ENCODE measurements at regions not wholly inside any gene's neighbourhood (a gene's known extent, or its start where the extent isn't known, plus 50 kb on each side); places are given as distances from the start of the nearest gene placed in this dataset.

DNA sequence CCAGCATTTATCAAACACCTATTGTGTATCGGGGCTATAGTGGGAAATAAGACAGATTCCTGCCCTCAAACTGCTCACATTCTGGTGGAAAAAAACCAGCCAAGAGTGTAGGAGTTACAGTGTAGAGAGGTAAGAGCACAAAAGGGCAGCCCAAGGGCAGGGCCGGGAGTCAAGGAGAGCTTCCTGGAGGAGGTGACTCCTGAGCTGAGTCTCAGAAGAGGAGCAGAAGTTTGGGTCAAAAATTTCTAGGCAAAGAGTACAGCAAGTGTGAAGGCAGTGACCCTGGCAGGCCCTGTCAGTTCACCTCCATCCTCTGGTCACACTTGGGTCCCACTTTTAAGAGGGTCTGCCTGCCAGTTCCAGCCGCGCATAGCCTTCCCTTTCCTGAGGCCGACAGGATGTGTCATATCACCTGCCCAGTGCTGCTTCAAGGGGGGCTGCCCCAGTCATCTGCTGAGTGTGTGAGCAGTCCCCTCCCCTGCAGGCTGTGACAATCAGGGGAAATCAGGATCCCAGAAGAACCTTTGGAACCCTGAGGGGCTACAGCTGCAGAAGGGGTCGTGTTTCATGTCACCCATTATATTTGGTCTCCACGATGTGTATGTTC lies 118.4 kb downstream of the GLI2 start:
- no peaks in the 10 kb centered on the region for H4K20me1 ChIP-seq (ENCODE audit: insufficient read depth)
- POLR2A ChIA-PET = no interaction called here

More for the DNA sequence above, 118.4 kb downstream of the GLI2 start:
- ChIA-PET CTCF (no interaction called here), RAD21 (ENCODE audit: low non-redundant PET in 1 of 2, low total read pairs in 2 of 2, uncharacterized antibody in 2 of 2, unreplicated experiment in 2 of 2) (no interaction called here)
- Histone ChIP-seq H3K4me1 (ENCODE audit: control insufficient read depth in 1 of 2, insufficient read depth in 2 of 2, low read length in 2 of 2) (peaks cover 3 to 8% of the 10 kb centered on the region in 2 experiments; a peak in 2 of 4 replicates), H3K9ac (ENCODE audit: low read length) (no peak overlapping the region), H3K36me3 (ENCODE audit: control insufficient read depth in 1 of 2, insufficient read depth in 2 of 2, low read length in 2 of 2) (no peaks in the 10 kb centered on the region), H3K79me2 (ENCODE audit: insufficient read depth, low read length) (no peaks in the 10 kb centered on the region), H3K4me2 (ENCODE audit: low read length) (no peak overlapping the region), H3K9me3 (ENCODE audit: control insufficient read depth in 1 of 2, insufficient read depth in 1 of 2, low read depth in 1 of 2, low read length in 2 of 2) (no peaks in the 10 kb centered on the region), H2AFZ (ENCODE audit: low read depth, low read length, poor library complexity, severe bottlenecking) (no peak overlapping the region), H3K27ac (ENCODE audit: low read depth, low read length) (no peak overlapping the region), H3K4me3 (replicated peaks in 1 of 2; ENCODE audit: low read depth in 1 of 2, low read length in 2 of 2) (no peak overlapping the region), H3K27me3 (ENCODE audit: insufficient read depth, low read length) (no peaks in the 10 kb centered on the region), H3K9me2 (ENCODE audit: insufficient read depth) (no peaks in the 10 kb centered on the region)
- ATAC-seq (no peak), DNase-seq (ENCODE audit: low read depth, low spot score) (no peak)
- intact Hi-C loops (cut with micrococcal nuclease) = no loop called here
- no TSS peak for BruUV-seq (replicated peaks)
- no peak for TF ChIP-seq EZH2 (IDR thresholded peaks at IDR 0.05)
- TF ChIP-seq POLR2AphosphoS5 (IDR thresholded peaks at IDR 0.05; ENCODE audit: low read depth, low read length) = no peak
- TF ChIP-seq SIN3A (IDR thresholded peaks at IDR 0.05; ENCODE audit: low read depth) = no peak
- no peak for TF ChIP-seq CBX3 (IDR thresholded peaks at IDR 0.05; ENCODE audit: low read depth)
- TF ChIP-seq, protein P1, sequence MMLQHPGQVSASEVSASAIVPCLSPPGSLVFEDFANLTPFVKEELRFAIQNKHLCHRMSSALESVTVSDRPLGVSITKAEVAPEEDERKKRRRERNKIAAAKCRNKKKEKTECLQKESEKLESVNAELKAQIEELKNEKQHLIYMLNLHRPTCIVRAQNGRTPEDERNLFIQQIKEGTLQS (IDR thresholded peaks at IDR 0.05) = no peak
- no peak for TF ChIP-seq POLR2A (IDR thresholded peaks at IDR 0.05; ENCODE audit: borderline replicate concordance, extremely low read depth, insufficient read depth, insufficient read length)
- TF ChIP-seq FOSL1 (IDR thresholded peaks at IDR 0.05; ENCODE audit: low read depth) = no peak
- TF ChIP-seq, protein P2, sequence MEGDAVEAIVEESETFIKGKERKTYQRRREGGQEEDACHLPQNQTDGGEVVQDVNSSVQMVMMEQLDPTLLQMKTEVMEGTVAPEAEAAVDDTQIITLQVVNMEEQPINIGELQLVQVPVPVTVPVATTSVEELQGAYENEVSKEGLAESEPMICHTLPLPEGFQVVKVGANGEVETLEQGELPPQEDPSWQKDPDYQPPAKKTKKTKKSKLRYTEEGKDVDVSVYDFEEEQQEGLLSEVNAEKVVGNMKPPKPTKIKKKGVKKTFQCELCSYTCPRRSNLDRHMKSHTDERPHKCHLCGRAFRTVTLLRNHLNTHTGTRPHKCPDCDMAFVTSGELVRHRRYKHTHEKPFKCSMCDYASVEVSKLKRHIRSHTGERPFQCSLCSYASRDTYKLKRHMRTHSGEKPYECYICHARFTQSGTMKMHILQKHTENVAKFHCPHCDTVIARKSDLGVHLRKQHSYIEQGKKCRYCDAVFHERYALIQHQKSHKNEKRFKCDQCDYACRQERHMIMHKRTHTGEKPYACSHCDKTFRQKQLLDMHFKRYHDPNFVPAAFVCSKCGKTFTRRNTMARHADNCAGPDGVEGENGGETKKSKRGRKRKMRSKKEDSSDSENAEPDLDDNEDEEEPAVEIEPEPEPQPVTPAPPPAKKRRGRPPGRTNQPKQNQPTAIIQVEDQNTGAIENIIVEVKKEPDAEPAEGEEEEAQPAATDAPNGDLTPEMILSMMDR (IDR thresholded peaks at IDR 0.05 in 2 of 3, conservative IDR thresholded peaks at IDR 0.05 in 1 of 3; ENCODE audit: borderline replicate concordance in 1 of 3, insufficient read depth in 1 of 3, low read depth in 2 of 3, low read length in 2 of 3) = no peak
- TF ChIP-seq RAD21 (IDR thresholded peaks at IDR 0.05; ENCODE audit: low read depth) = no peak
- TF ChIP-seq YY1 (IDR thresholded peaks at IDR 0.05; ENCODE audit: extremely low read depth, insufficient replicate concordance, low read depth, low read length) = no peak
